Right lobe of liver (tissue), 4 donors: ENCODE measurements at regions not wholly inside any gene's neighbourhood (a gene's known extent, or its start where the extent isn't known, plus 50 kb on each side); places are given as distances from the start of the nearest gene placed in this dataset.

Source experiments
- CTCF ChIP-seq, 4 donors: fragments of 200-600 bp in 3 of 4; fragments of 450-650 bp in 1 of 4; IDR thresholded peaks; one replicate each; pipeline versions ENCODE4 v1.5.1 to v1.8.0; 2016 to 2022; ENCODE audit warnings: antibody characterized with exemption in 4 of 4, mild to moderate bottlenecking in 2 of 4
- POLR2A ChIP-seq: fragments of 450-650 bp; IDR thresholded peaks from one replicate; pipeline ENCODE4 v1.6.1; 2017; ENCODE audit warnings: antibody characterized with exemption, mild to moderate bottlenecking
- donor health status: DM: no; HTN: no; CAD: no.
- donor health status: DM: no; HTN: no; CAD: no.
- donor health status: DM: no; HTN: yes; CAD: no.

- TF ChIP-seq CTCF (IDR thresholded peaks at IDR 0.05), result no peak
- TF ChIP-seq POLR2A, result no peak
These were observed 164.1 kb upstream of the MPDZ start for GRCh38 chr9:13443346-13444244.
